Suprapubic skin (tissue), 3 donors: ENCODE measurements at regions not wholly inside any gene's neighbourhood (a gene's known extent, or its start where the extent isn't known, plus 50 kb on each side); places are given as distances from the start of the nearest gene placed in this dataset.

Experiments used
- CTCF ChIP-seq, 2 donors: fragments of 200-600 bp in 1 of 2; fragments of 450-650 bp in 1 of 2; sonication (generic) in 1 of 2; IDR thresholded peaks; one replicate each; pipeline ENCODE4 v1.5.1; 2016 to 2019; ENCODE audit warnings: antibody characterized with exemption in 2 of 2, mild to moderate bottlenecking in 1 of 2, moderate library complexity in 1 of 2
- EP300 ChIP-seq: sonication (generic); formaldehyde crosslinking; IDR thresholded peaks from one replicate; pipeline ENCODE4 v1.6.1; 2017; ENCODE audit warnings: antibody characterized with exemption
- POLR2A ChIP-seq, 2 donors: fragments of 450-650 bp; IDR thresholded peaks; one replicate each; pipeline ENCODE4 v1.6.1; 2017; ENCODE audit warnings: antibody characterized with exemption in 2 of 2, mild to moderate bottlenecking in 2 of 2, moderate library complexity in 2 of 2

GRCh38 chr3:99544786-99545281 is 93.6 kb upstream of the COL8A1 start:
- no peak for TF ChIP-seq CTCF (IDR thresholded peaks at IDR 0.05)
- no peak for TF ChIP-seq POLR2A (IDR thresholded peaks at IDR 0.05)
- TF ChIP-seq EP300, result no peak
